H9 (cell line): ENCODE measurements at regions not wholly inside any gene's neighbourhood (a gene's known extent, or its start where the extent isn't known, plus 50 kb on each side); places are given as distances from the start of the nearest gene placed in this dataset.

Experiments
- DNase-seq: peaks from one replicate; pipeline ENCODE4 v3.0.0-alpha.2; 2017
- H2AFZ ChIP-seq: one replicate; pipeline ENCODE4 v1.6.1; 2013; ENCODE audit warnings: mild to moderate bottlenecking, low read length, control low read depth, moderate library complexity
- H2AK5ac ChIP-seq: 2 replicates; pipeline ENCODE4 v1.6.1; 2013; ENCODE audit warnings: low read length, control low read depth, mixed read lengths; ENCODE audit not compliant: insufficient read length
- H2BK120ac ChIP-seq: one replicate; pipeline ENCODE4 v1.6.1; 2013; ENCODE audit warnings: low read depth, mild to moderate bottlenecking, low read length, control low read depth, inconsistent platforms; ENCODE audit not compliant: poor library complexity, severe bottlenecking
- H2BK12ac ChIP-seq: 2 replicates; pipeline ENCODE4 v1.6.1; 2013; ENCODE audit warnings: low read length, control low read depth, mixed read lengths, low read depth; ENCODE audit not compliant: insufficient read length
- H2BK15ac ChIP-seq: 2 replicates; pipeline ENCODE4 v1.6.1; 2013; ENCODE audit warnings: low read depth, low read length, control low read depth
- H2BK20ac ChIP-seq: one replicate; pipeline ENCODE4 v1.6.1; 2013; ENCODE audit warnings: low read depth, mild to moderate bottlenecking, low read length, control low read depth, inconsistent platforms; ENCODE audit not compliant: poor library complexity, severe bottlenecking
- H2BK5ac ChIP-seq: 2 replicates; pipeline ENCODE4 v1.6.1; 2013; ENCODE audit warnings: low read length, control low read depth, mixed read lengths; ENCODE audit not compliant: insufficient read length
- H3K14ac ChIP-seq: 2 replicates; pipeline ENCODE4 v1.6.1; 2013; ENCODE audit warnings: low read length, control low read depth; ENCODE audit not compliant: insufficient read depth
- H3K18ac ChIP-seq: 2 replicates; pipeline ENCODE4 v1.6.1; 2013; ENCODE audit warnings: low read depth, mild to moderate bottlenecking, mixed read lengths, low read length, control low read depth; ENCODE audit not compliant: insufficient read length
- H3K23ac ChIP-seq: 2 replicates; pipeline ENCODE4 v1.6.1; 2013; ENCODE audit warnings: low read length, control low read depth, mixed read lengths, low read depth; ENCODE audit not compliant: insufficient read length
- H3K23me2 ChIP-seq: 2 replicates; pipeline ENCODE4 v1.6.1; 2013; ENCODE audit warnings: low read depth, mild to moderate bottlenecking, mixed read lengths, low read length, control low read depth; ENCODE audit not compliant: insufficient read length, poor library complexity, severe bottlenecking
- H3K27ac ChIP-seq: 2 replicates; pipeline ENCODE4 v1.5.1; 2013; ENCODE audit warnings: low read length, control low read depth, mixed read lengths, low read depth; ENCODE audit not compliant: insufficient read length
- H3K27me3 ChIP-seq: 2 replicates; pipeline ENCODE4 v1.6.1; 2013; ENCODE audit warnings: low read length, control low read depth, inconsistent platforms; ENCODE audit not compliant: insufficient read depth
- H3K4ac ChIP-seq: 2 replicates; pipeline ENCODE4 v1.6.1; 2013; ENCODE audit warnings: low read depth, mild to moderate bottlenecking, control low read depth, inconsistent platforms, low read length, moderate library complexity
- H3K4me1 ChIP-seq: 2 replicates; pipeline ENCODE4 v1.6.1; 2013; ENCODE audit warnings: low read length, control low read depth, inconsistent platforms; ENCODE audit not compliant: insufficient read depth
- H3K4me2 ChIP-seq: 2 replicates; pipeline ENCODE4 v1.6.1; 2013; ENCODE audit warnings: low read length, control low read depth, mixed read lengths; ENCODE audit not compliant: insufficient read length, insufficient read depth
- H3K56ac ChIP-seq: 2 replicates; pipeline ENCODE4 v1.6.1; 2013; ENCODE audit warnings: low read depth, mild to moderate bottlenecking, mixed read lengths, low read length, control low read depth; ENCODE audit not compliant: insufficient read length
- H3K79me1 ChIP-seq: 2 replicates; pipeline ENCODE4 v1.6.1; 2013; ENCODE audit warnings: low read depth, mild to moderate bottlenecking, moderate library complexity, low read length, control low read depth, inconsistent platforms; ENCODE audit not compliant: insufficient read depth, poor library complexity, severe bottlenecking
- H3K79me2 ChIP-seq: 2 replicates; pipeline ENCODE4 v1.6.1; 2013; ENCODE audit warnings: low read length, control low read depth, inconsistent platforms; ENCODE audit not compliant: insufficient read depth
- H3K9ac ChIP-seq: 2 replicates; pipeline ENCODE4 v1.6.1; 2013; ENCODE audit warnings: low read length, control low read depth, mixed read lengths; ENCODE audit not compliant: insufficient read length; ENCODE audit errors: extremely low read depth
- H3K9me3 ChIP-seq: one replicate; pipeline ENCODE4 v1.6.1; 2013; ENCODE audit warnings: low read depth, low read length, inconsistent platforms; ENCODE audit not compliant: control insufficient read depth
- H3T11ph ChIP-seq: one replicate; pipeline ENCODE4 v1.6.1; 2013; ENCODE audit warnings: mild to moderate bottlenecking, low read length, control low read depth, inconsistent platforms
- H4K20me1 ChIP-seq: one replicate; pipeline ENCODE4 v1.6.1; 2013; ENCODE audit not compliant: control insufficient read depth, insufficient read length, insufficient read depth
- H4K5ac ChIP-seq: 2 replicates; pipeline ENCODE4 v1.6.1; 2013; ENCODE audit warnings: low read depth, mild to moderate bottlenecking, mixed read lengths, low read length, control low read depth; ENCODE audit not compliant: insufficient read length
- H4K8ac ChIP-seq: replicated peaks from 2 replicates; pipeline ENCODE4 v1.6.1; 2013; ENCODE audit warnings: low read length, control low read depth, mixed read lengths, low read depth; ENCODE audit not compliant: insufficient read length
- H4K91ac ChIP-seq: 2 replicates; pipeline ENCODE4 v1.6.1; 2013; ENCODE audit warnings: low read depth, mild to moderate bottlenecking, moderate library complexity, mixed read lengths, low read length, control low read depth; ENCODE audit not compliant: insufficient read length
- H3K27ac Mint-ChIP-seq, 3 experiments: 2 replicates in 2 of 3; 3 replicates in 1 of 3; pipeline ENCODE4 v1.8.0; 2020 to 2021; ENCODE audit warnings: mixed read lengths in 3 of 3, mild to moderate bottlenecking in 1 of 3, moderate library complexity in 1 of 3
- H3K27me3 Mint-ChIP-seq: 2 replicates; pipeline ENCODE4 v1.8.0; 2021; ENCODE audit warnings: low read depth, mild to moderate bottlenecking, moderate library complexity, mixed read lengths
- H3K36me3 Mint-ChIP-seq, 3 experiments: 2 replicates in 2 of 3; 3 replicates in 1 of 3; pipeline ENCODE4 v1.8.0; 2020 to 2021; ENCODE audit warnings: low read depth in 3 of 3, mixed read lengths in 3 of 3; ENCODE audit not compliant: insufficient read depth in 1 of 3
- H3K4me1 Mint-ChIP-seq, 2 experiments: 2 replicates each; pipeline ENCODE4 v1.8.0; 2020; ENCODE audit warnings: mixed read lengths in 2 of 2
- H3K4me3 Mint-ChIP-seq, 2 experiments: 2 replicates in 1 of 2; 3 replicates in 1 of 2; pipeline ENCODE4 v1.8.0; 2020 to 2021; ENCODE audit warnings: mild to moderate bottlenecking in 2 of 2, mixed read lengths in 2 of 2, moderate library complexity in 1 of 2
- H3K9me3 Mint-ChIP-seq, 2 experiments: 2 replicates in 1 of 2; 3 replicates in 1 of 2; pipeline ENCODE4 v1.8.0; 2020; ENCODE audit warnings: mild to moderate bottlenecking in 2 of 2, mixed read lengths in 2 of 2, moderate library complexity in 1 of 2
- CTCF ChIP-seq: fragments of 200-600 bp; sonication (generic); conservative IDR thresholded peaks from 3 replicates; pipeline ENCODE4 v1.8.0; 2021; ENCODE audit warnings: antibody characterized with exemption, mild to moderate bottlenecking
- WGBS: extraction: QIAGEN DNeasy Blood & Tissue Kit; methylation state at CpG from one replicate; pipeline ENCODE4 v1.1.7; 2013; ENCODE audit warnings: missing lambda C conversion rate, low lambda C conversion rate, mixed read lengths; ENCODE audit not compliant: insufficient read length; ENCODE audit errors: extremely low coverage; 5-methylcytosine and 5-hydroxymethylcytosine counted together

DNA sequence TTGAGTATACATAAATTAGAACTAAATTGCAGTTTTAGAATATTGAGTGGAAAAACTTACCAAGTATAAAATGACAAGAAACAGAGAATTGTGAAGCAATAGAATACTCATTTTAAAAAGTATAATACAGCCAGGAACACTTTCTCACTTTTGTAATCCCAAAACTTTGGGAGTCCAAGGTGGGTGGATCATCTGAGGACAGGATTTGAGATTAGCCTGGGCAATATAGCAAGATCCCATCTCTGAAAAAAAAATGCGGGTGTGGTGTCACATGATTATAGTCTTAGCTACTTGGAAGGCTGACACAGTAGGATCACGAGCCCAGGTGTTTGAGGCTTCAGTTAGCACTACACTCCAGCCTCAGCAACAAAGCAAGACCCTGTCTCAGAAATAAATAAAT is 440.9 kb upstream of the POT1 start:
- Histone ChIP-seq H4K91ac (no peak overlapping the region), H3K79me2 (no peaks in the 10 kb centered on the region), H2BK15ac (no peak overlapping the region), H3K79me1 (no peaks in the 10 kb centered on the region), H3K4ac (no peak overlapping the region), H3K14ac (no peak overlapping the region), H2BK20ac (no peak overlapping the region), H2AFZ (no peak overlapping the region), H3T11ph (no peak overlapping the region), H3K27ac (no peak overlapping the region), H3K56ac (no peak overlapping the region), H3K4me1 (no peaks in the 10 kb centered on the region), H2AK5ac (no peak overlapping the region), H4K8ac (no peak overlapping the region), H3K9ac (no peak overlapping the region), H3K27me3 (no peaks in the 10 kb centered on the region), H4K20me1 (no peaks in the 10 kb centered on the region), H4K5ac (no peak overlapping the region), H3K18ac (no peak overlapping the region), H2BK5ac (no peak overlapping the region), H3K9me3 (no peaks in the 10 kb centered on the region), H3K4me2 (no peak overlapping the region), H2BK120ac (no peak overlapping the region), H3K23me2 (no peaks in the 10 kb centered on the region), H3K23ac (no peak overlapping the region), H2BK12ac (no peak overlapping the region)
- no CpG with 5 or more reads among the region's 2 CpGs for WGBS
- H3K4me1 Mint-ChIP-seq = no peaks in the 10 kb centered on the region
- no peaks in the 10 kb centered on the region for H3K36me3 Mint-ChIP-seq
- no peak overlapping the region for H3K4me3 Mint-ChIP-seq
- TF ChIP-seq CTCF = no peak
- DNase-seq = no peak
- H3K27ac Mint-ChIP-seq = no peak overlapping the region
- no peaks in the 10 kb centered on the region for H3K27me3 Mint-ChIP-seq
- H3K9me3 Mint-ChIP-seq = no peaks in the 10 kb centered on the region
